OCI-LY7 (cell line): ENCODE measurements at regions not wholly inside any gene's neighbourhood (a gene's known extent, or its start where the extent isn't known, plus 50 kb on each side); places are given as distances from the start of the nearest gene placed in this dataset.

Experiments
- BruUV-seq: library from RNA; stranded (reverse); fragments of 400-500 nt; replicated peaks from 2 replicates; lab custom pipeline; 2021; lab: Mats Ljungman, UMichigan
- CTCF ChIA-PET: fragments of 300-600 bp; sonication (Branson Sonifier 250); formaldehyde crosslinking; loops from one replicate; lab custom pipeline; 2022; ENCODE audit warnings: antibody characterized with exemption; ENCODE audit not compliant: unreplicated experiment; lab: Charles Lee
- POLR2A ChIA-PET: fragments of 300-600 bp; sonication (Branson Sonifier 250); formaldehyde crosslinking; loops from one replicate; lab custom pipeline; 2022; ENCODE audit warnings: antibody characterized with exemption; lab: Charles Lee
- DNase-seq: peaks from one replicate; pipeline ENCODE4 v3.0.0-alpha.2; 2015; ENCODE audit warnings: low spot score
- H2AFZ ChIP-seq: fragments of 200-600 bp; sonication (generic), shearing (Covaris generic); 2 replicates; pipeline ENCODE4 v1.6.1; 2014; ENCODE audit warnings: mild to moderate bottlenecking, antibody characterized with exemption, low read length, moderate library complexity
- H3K27ac ChIP-seq: fragments of 200-600 bp; sonication (generic); 2 replicates; pipeline ENCODE4 v1.5.1; 2014; ENCODE audit warnings: mixed run types, low read depth, mild to moderate bottlenecking, moderate library complexity, low read length, inconsistent platforms; ENCODE audit not compliant: poor library complexity, severe bottlenecking
- H3K36me3 ChIP-seq: fragments of 200-600 bp; sonication (generic); 2 replicates; pipeline ENCODE4 v1.6.1; 2014; ENCODE audit warnings: mild to moderate bottlenecking, antibody characterized with exemption, low read length, moderate library complexity, mixed read lengths; ENCODE audit not compliant: insufficient read depth
- H3K4me1 ChIP-seq: fragments of 200-600 bp; sonication (generic); 2 replicates; pipeline ENCODE4 v1.5.1; 2014; ENCODE audit warnings: mild to moderate bottlenecking, low read length; ENCODE audit not compliant: insufficient read depth, poor library complexity, severe bottlenecking
- H3K4me2 ChIP-seq: fragments of 200-600 bp; sonication (generic); 2 replicates; pipeline ENCODE4 v1.6.1; 2014; ENCODE audit warnings: mild to moderate bottlenecking, low read length
- H3K4me3 ChIP-seq: fragments of 200-600 bp; sonication (generic); 2 replicates; pipeline ENCODE4 v1.5.1; 2014; ENCODE audit warnings: mild to moderate bottlenecking, low read depth, low read length; ENCODE audit not compliant: poor library complexity, severe bottlenecking
- H3K79me2 ChIP-seq: fragments of 200-600 bp; sonication (generic); 2 replicates; pipeline ENCODE4 v1.6.1; 2016; ENCODE audit warnings: low read depth, mild to moderate bottlenecking, low read length, moderate library complexity, mixed read lengths; ENCODE audit not compliant: insufficient read depth
- H3K9me2 ChIP-seq: fragments of 200-600 bp; sonication (generic); 2 replicates; pipeline ENCODE4 v1.6.1; 2016; ENCODE audit warnings: mild to moderate bottlenecking, low read length, mixed read lengths; ENCODE audit not compliant: insufficient read depth
- H3K9me3 ChIP-seq: fragments of 200-600 bp; sonication (generic); 2 replicates; pipeline ENCODE4 v1.6.1; 2014; ENCODE audit warnings: mild to moderate bottlenecking, mixed run types, low read length, mixed read lengths
- H4K20me1 ChIP-seq: fragments of 200-600 bp; sonication (generic); 2 replicates; pipeline ENCODE4 v1.6.1; 2014; ENCODE audit warnings: mild to moderate bottlenecking, antibody characterized with exemption, low read length, moderate library complexity, mixed read lengths; ENCODE audit not compliant: insufficient read depth
- EZH2phosphoT487 ChIP-seq: fragments of 200-600 bp; sonication (generic); IDR thresholded peaks from 2 replicates; pipeline ENCODE4 v1.6.1; 2018; ENCODE audit warnings: low read depth, borderline replicate concordance, mild to moderate bottlenecking, mixed run types, antibody characterized with exemption, low read length, moderate library complexity, mixed read lengths
- intact Hi-C: fragments of 100-400 bp; cut with micrococcal nuclease; formaldehyde crosslinking; loops from one replicate; pipeline ENCODE4 v1.10.0; 2022; ENCODE audit not compliant: unreplicated experiment
- TF ChIP-seq, protein P1 (sequence below): fragments of 200-600 bp; sonication (generic); conservative IDR thresholded peaks from 2 replicates; pipeline ENCODE4 v1.5.1; 2014; ENCODE audit warnings: mild to moderate bottlenecking, antibody characterized with exemption, low read length, moderate library complexity, mixed read lengths

DNA sequence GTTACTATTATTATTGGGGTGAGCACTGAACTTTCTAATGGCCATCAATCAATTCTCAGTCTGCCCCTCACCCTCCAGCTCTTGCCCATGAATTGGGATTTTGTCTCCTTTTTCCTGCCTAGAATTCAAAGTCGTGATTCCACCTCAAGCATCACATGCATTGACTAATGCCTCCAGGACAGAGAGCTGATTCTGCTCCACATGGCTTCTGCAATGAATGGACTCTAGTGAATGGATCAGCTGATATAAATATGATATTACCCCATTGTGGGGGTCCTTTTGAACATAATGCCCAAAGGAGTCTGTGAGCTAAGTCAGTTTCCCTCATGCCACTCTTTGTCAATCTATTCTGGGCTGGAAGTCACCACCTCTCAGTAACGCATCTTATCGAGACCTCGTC is 126.4 kb downstream of the OPN5 start:
- Histone ChIP-seq H3K4me3 (no peak overlapping the region), H3K4me1 (no peaks in the 10 kb centered on the region), H3K36me3 (no peaks in the 10 kb centered on the region), H3K9me2 (no peaks in the 10 kb centered on the region), H3K79me2 (no peaks in the 10 kb centered on the region), H3K4me2 (no peak overlapping the region), H3K9me3 (no peaks in the 10 kb centered on the region), H4K20me1 (no peaks in the 10 kb centered on the region), H2AFZ (no peak overlapping the region), H3K27ac (no peak overlapping the region)
- POLR2A ChIA-PET = no interaction called here
- CTCF ChIA-PET = no interaction called here
- DNase-seq = no peak
- BruUV-seq = no TSS peak
- TF ChIP-seq, protein P1, sequence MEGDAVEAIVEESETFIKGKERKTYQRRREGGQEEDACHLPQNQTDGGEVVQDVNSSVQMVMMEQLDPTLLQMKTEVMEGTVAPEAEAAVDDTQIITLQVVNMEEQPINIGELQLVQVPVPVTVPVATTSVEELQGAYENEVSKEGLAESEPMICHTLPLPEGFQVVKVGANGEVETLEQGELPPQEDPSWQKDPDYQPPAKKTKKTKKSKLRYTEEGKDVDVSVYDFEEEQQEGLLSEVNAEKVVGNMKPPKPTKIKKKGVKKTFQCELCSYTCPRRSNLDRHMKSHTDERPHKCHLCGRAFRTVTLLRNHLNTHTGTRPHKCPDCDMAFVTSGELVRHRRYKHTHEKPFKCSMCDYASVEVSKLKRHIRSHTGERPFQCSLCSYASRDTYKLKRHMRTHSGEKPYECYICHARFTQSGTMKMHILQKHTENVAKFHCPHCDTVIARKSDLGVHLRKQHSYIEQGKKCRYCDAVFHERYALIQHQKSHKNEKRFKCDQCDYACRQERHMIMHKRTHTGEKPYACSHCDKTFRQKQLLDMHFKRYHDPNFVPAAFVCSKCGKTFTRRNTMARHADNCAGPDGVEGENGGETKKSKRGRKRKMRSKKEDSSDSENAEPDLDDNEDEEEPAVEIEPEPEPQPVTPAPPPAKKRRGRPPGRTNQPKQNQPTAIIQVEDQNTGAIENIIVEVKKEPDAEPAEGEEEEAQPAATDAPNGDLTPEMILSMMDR = no peak
- TF ChIP-seq EZH2phosphoT487 = no peak
- intact Hi-C loops = no loop called here

- BruUV-seq = no TSS peak
- H3K79me2 ChIP-seq = no peaks in the 10 kb centered on the region
- CTCF ChIA-PET = no interaction called here
These were observed 123.9 kb downstream of the OPN5 start for GRCh38 chr6:47905717-47906116.

DNA sequence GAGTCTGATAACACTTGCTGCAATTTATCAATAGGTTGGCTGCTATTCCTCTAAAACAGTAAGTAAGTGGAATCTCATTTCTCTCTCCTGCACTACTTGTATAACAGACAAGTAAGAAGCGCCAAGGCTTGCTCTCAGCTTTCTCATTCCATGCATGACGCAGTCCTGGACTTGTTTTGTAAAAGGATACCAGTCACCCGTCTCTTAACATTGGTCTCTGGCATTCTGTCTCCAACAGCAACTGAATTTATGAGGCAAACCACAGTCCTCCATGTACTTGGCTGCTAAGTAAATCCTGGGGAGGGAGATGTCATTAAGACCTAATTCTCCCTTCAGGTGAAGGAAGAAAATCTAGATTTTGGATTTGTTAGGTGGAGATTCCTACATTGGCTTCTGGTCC is 115.4 kb downstream of the OPN5 start:
- H3K9me3 ChIP-seq = no peaks in the 10 kb centered on the region
- H3K9me2 ChIP-seq = no peaks in the 10 kb centered on the region
- no peak overlapping the region for H3K4me3 ChIP-seq
- no peak overlapping the region for H3K27ac ChIP-seq
- ChIA-PET CTCF (no interaction called here), POLR2A (no interaction called here)
- H4K20me1 ChIP-seq = no peaks in the 10 kb centered on the region
- BruUV-seq = no TSS peak
- H3K36me3 ChIP-seq = no peaks in the 10 kb centered on the region
- TF ChIP-seq, protein P1 = no peak
- no peak for TF ChIP-seq EZH2phosphoT487
- intact Hi-C loops = no loop called here
- H3K4me1 ChIP-seq = no peaks in the 10 kb centered on the region
- H3K79me2 ChIP-seq = no peaks in the 10 kb centered on the region
- H2AFZ ChIP-seq = no peak overlapping the region
- DNase-seq = no peak
- H3K4me2 ChIP-seq = no peak overlapping the region

More at GRCh38 chr6:47905717-47906116, 123.9 kb downstream of the OPN5 start:
- H3K9me2 ChIP-seq = no peaks in the 10 kb centered on the region
- no peaks in the 10 kb centered on the region for H3K4me1 ChIP-seq
- intact Hi-C loops = no loop called here
- POLR2A ChIA-PET = no interaction called here
- no peaks in the 10 kb centered on the region for H3K36me3 ChIP-seq
- no peak overlapping the region for H3K4me3 ChIP-seq
- H3K27ac ChIP-seq = no peak overlapping the region
- H3K9me3 ChIP-seq = no peaks in the 10 kb centered on the region
- TF ChIP-seq EZH2phosphoT487 = no peak
- TF ChIP-seq, protein P1 = no peak
- no peaks in the 10 kb centered on the region for H4K20me1 ChIP-seq
- no peak overlapping the region for H3K4me2 ChIP-seq
- no peak for DNase-seq
- no peak overlapping the region for H2AFZ ChIP-seq
